ENCODE measurements at regions not wholly inside any gene's neighbourhood (a gene's known extent, or its start where the extent isn't known, plus 50 kb on each side); places are given as distances from the start of the nearest gene placed in this dataset.

GRCh38 chr15:26294059-26294689 is 431.0 kb upstream of the ATP10A start:
- 2% methylated on average over 5 of the region's 5 CpGs for WGBS (ENCODE audit: missing lambda C conversion rate)
- Histone ChIP-seq H3K4me1 (no peaks in the 10 kb centered on the region), H3K9me3 (no peaks in the 10 kb centered on the region), H3K4me3 (no peak overlapping the region), H3K27ac (no peak overlapping the region), H3K4me2 (no peak overlapping the region)
- DNase-seq (ENCODE audit: low read depth in 1 of 2, low spot score in 1 of 2) (no peak), FAIRE-seq (no peak), ATAC-seq (no peak)
- TF ChIP-seq HDAC2 (IDR thresholded peaks at IDR 0.05) (no peak), NR3C1 (IDR thresholded peaks at IDR 0.05) (no peak), SREBF2 (IDR thresholded peaks at IDR 0.05) (no peak), HOXB13 (CRISPR knock-in tag; IDR thresholded peaks at IDR 0.05; ENCODE audit: low read depth) (no peak), MAZ (IDR thresholded peaks at IDR 0.05; ENCODE audit: borderline replicate concordance, low read depth, low read length) (no peak), RNF2 (IDR thresholded peaks at IDR 0.05; ENCODE audit: borderline replicate concordance, low read depth) (no peak), EHF (CRISPR knock-in tag; IDR thresholded peaks at IDR 0.05) (no peak), SMC3 (IDR thresholded peaks at IDR 0.05) (no peak), TP53 (CRISPR knock-in tag; IDR thresholded peaks at IDR 0.05) (no peak), POLR2A (IDR thresholded peaks at IDR 0.05; ENCODE audit: low read length) (no peak), HEYL (CRISPR knock-in tag; IDR thresholded peaks at IDR 0.05) (no peak), RAD21 (conservative IDR thresholded peaks at IDR 0.05 in 1 of 2, IDR thresholded peaks at IDR 0.05 in 1 of 2) (no peak), ESRRA (IDR thresholded peaks at IDR 0.05; ENCODE audit: borderline replicate concordance, low read length) (no peak), FOSL2 (IDR thresholded peaks at IDR 0.05) (no peak), FOSL2 (CRISPR knock-in tag; IDR thresholded peaks at IDR 0.05) (no peak), BCL3 (IDR thresholded peaks at IDR 0.05) (no peak), CEBPB (IDR thresholded peaks at IDR 0.05) (no peak)
- TF ChIP-seq, protein P1, sequence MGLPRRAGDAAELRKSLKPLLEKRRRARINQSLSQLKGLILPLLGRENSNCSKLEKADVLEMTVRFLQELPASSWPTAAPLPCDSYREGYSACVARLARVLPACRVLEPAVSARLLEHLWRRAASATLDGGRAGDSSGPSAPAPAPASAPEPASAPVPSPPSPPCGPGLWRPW (IDR thresholded peaks at IDR 0.05) = no peak
- TF ChIP-seq, protein P2, sequence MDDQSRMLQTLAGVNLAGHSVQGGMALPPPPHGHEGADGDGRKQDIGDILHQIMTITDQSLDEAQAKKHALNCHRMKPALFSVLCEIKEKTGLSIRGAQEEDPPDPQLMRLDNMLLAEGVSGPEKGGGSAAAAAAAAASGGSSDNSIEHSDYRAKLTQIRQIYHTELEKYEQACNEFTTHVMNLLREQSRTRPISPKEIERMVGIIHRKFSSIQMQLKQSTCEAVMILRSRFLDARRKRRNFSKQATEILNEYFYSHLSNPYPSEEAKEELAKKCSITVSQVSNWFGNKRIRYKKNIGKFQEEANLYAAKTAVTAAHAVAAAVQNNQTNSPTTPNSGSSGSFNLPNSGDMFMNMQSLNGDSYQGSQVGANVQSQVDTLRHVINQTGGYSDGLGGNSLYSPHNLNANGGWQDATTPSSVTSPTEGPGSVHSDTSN (IDR thresholded peaks at IDR 0.05) = no peak
- POLR2A ChIA-PET = no interaction called here
- CTCF ChIA-PET = interaction anchor here (0.6 kb wide), 1 partner anchor 1872 kb away, joined by 4 read pairs; no protein-coding TSS in a partner anchor

DNA sequence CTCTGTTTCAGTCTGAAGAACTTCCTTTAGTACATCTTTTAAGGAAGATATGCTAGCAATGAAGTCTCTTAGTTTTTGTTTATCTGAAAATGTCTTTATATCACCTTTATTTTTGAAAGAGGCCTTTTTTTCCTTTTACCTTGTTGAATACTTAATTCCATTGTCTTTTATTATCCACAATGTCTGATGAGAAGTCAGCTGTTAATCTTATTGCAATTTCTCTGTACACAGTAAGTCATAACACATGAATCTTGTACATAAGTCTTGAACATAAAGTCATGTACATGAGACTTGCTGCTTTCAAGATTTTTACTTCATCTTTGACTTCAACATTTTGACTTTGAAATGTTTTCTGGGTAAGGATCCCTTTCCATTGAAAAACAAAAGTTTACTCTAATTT is 424.3 kb upstream of the ATP10A start:
- no peak for TF ChIP-seq POLR2AphosphoS2 (conservative IDR thresholded peaks at IDR 0.05; ENCODE audit: low read length)
- no peak for TF ChIP-seq NR3C1 (IDR thresholded peaks at IDR 0.05)
- no peak for TF ChIP-seq FOSL2 (IDR thresholded peaks at IDR 0.05)
- TF ChIP-seq FOSL2 (CRISPR knock-in tag; IDR thresholded peaks at IDR 0.05) = no peak
- no peak for TF ChIP-seq BHLHE40 (IDR thresholded peaks at IDR 0.05; ENCODE audit: low read depth, low read length)
- no peak for TF ChIP-seq RNF2 (IDR thresholded peaks at IDR 0.05; ENCODE audit: borderline replicate concordance, low read depth)
- no peak for TF ChIP-seq HOXB13 (CRISPR knock-in tag; IDR thresholded peaks at IDR 0.05; ENCODE audit: low read depth)
- no peak for TF ChIP-seq TP53 (CRISPR knock-in tag; IDR thresholded peaks at IDR 0.05)
- TF ChIP-seq MAX (IDR thresholded peaks at IDR 0.05) = no peak
- TF ChIP-seq MAFK (IDR thresholded peaks at IDR 0.05; ENCODE audit: partially characterized antibody) = no peak
- no peak for TF ChIP-seq CBX2 (IDR thresholded peaks at IDR 0.05; ENCODE audit: borderline replicate concordance, low read depth)
- TF ChIP-seq KDM5A (IDR thresholded peaks at IDR 0.05) = no peak
- TF ChIP-seq ESRRA (IDR thresholded peaks at IDR 0.05; ENCODE audit: borderline replicate concordance, low read length) = no peak
- TF ChIP-seq PHF8 (IDR thresholded peaks at IDR 0.05; ENCODE audit: borderline replicate concordance, low read depth) = no peak
- TF ChIP-seq ZNF302 (CRISPR knock-in tag; IDR thresholded peaks at IDR 0.05) = no peak
- TF ChIP-seq POLR2A (IDR thresholded peaks at IDR 0.05; ENCODE audit: low read length) = no peak
- no peak for TF ChIP-seq HOXB5 (CRISPR knock-in tag; IDR thresholded peaks at IDR 0.05)
- no peak for TF ChIP-seq JUN (IDR thresholded peaks at IDR 0.05)
- TF ChIP-seq CBX8 (IDR thresholded peaks at IDR 0.05) = no peak
- TF ChIP-seq MAZ (IDR thresholded peaks at IDR 0.05; ENCODE audit: borderline replicate concordance, low read depth, low read length) = no peak
- no peak for TF ChIP-seq KDM1A (IDR thresholded peaks at IDR 0.05; ENCODE audit: low read depth)
- no peak overlapping the region for H3K4me3 ChIP-seq
- POLR2A ChIA-PET = no interaction called here
- DNase-seq (ENCODE audit: low read depth in 1 of 2, low spot score in 1 of 2) = no peak
- no peak overlapping the region for H3K4me2 ChIP-seq
- no peak overlapping the region for H3K27ac ChIP-seq
- CTCF ChIA-PET = no interaction called here
- no peak for FAIRE-seq
- no peak for ATAC-seq
- H3K9me3 ChIP-seq = no peaks in the 10 kb centered on the region
- no peaks in the 10 kb centered on the region for H3K4me1 ChIP-seq

Measured in A549 (cell line).